ENCODE measurements at regions not wholly inside any gene's neighbourhood (a gene's known extent, or its start where the extent isn't known, plus 50 kb on each side); places are given as distances from the start of the nearest gene placed in this dataset.

GRCh38 chr1:199970125-199970524, 57.4 kb upstream of the NR5A2 start:
- ChIA-PET POLR2A (no interaction called here), CTCF (no interaction called here)
- no peak for TF ChIP-seq CTCF (IDR thresholded peaks at IDR 0.05; ENCODE audit: insufficient read depth, low read length, missing control alignments)
- H3K4me3 ChIP-seq (ENCODE audit: low read depth, low read length), result no peak overlapping the region
- no peak for DNase-seq (ENCODE audit: low read depth, low spot score)

GRCh38 chr1:199976496-199977144, 50.9 kb upstream of the NR5A2 start:
- CTCF ChIA-PET, result no interaction called here
- DNase-seq (ENCODE audit: low read depth, low spot score), result no peak

More at GRCh38 chr1:199976496-199977144, 50.9 kb upstream of the NR5A2 start:
- no peak overlapping the region for H3K4me3 ChIP-seq (ENCODE audit: low read depth, low read length)
- POLR2A ChIA-PET, result no interaction called here
- no peak for TF ChIP-seq CTCF (IDR thresholded peaks at IDR 0.05; ENCODE audit: insufficient read depth, low read length, missing control alignments)

Measured in AG04449 (cell line).